ENCODE measurements at regions not wholly inside any gene's neighbourhood (a gene's known extent, or its start where the extent isn't known, plus 50 kb on each side); places are given as distances from the start of the nearest gene placed in this dataset.

DNA sequence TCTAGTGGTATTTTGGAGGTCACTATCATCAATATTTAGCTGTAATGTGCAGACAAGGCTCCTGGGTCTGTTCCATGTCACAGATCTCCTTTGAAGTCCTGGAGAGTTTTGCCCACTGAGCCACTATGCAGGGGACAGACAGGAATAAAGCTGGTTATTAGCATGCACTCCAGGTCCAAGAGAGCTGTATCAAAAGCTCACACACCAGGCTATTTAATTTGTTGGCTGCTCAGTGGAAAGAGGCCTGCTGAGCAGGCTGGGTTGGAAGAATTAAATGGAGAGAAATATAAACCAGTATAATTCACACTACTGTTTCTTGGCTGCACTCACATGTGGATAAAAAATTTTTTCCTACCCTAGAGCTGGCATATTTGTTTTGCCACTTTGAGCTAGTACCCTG, 113.8 kb upstream of the TAF11L2 start:
- no peaks in the 10 kb centered on the region for H3K4me1 ChIP-seq
- intact Hi-C loops (cut with DNase I), result no loop called here
- H3K9me3 ChIP-seq, result no peaks in the 10 kb centered on the region
- TF ChIP-seq, protein P1, sequence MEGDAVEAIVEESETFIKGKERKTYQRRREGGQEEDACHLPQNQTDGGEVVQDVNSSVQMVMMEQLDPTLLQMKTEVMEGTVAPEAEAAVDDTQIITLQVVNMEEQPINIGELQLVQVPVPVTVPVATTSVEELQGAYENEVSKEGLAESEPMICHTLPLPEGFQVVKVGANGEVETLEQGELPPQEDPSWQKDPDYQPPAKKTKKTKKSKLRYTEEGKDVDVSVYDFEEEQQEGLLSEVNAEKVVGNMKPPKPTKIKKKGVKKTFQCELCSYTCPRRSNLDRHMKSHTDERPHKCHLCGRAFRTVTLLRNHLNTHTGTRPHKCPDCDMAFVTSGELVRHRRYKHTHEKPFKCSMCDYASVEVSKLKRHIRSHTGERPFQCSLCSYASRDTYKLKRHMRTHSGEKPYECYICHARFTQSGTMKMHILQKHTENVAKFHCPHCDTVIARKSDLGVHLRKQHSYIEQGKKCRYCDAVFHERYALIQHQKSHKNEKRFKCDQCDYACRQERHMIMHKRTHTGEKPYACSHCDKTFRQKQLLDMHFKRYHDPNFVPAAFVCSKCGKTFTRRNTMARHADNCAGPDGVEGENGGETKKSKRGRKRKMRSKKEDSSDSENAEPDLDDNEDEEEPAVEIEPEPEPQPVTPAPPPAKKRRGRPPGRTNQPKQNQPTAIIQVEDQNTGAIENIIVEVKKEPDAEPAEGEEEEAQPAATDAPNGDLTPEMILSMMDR (IDR thresholded peaks at IDR 0.05), result no peak
- no peak for TF ChIP-seq EP300 (IDR thresholded peaks at IDR 0.05)
- TF ChIP-seq POLR2A (IDR thresholded peaks at IDR 0.05), result no peak
- TF ChIP-seq POLR2AphosphoS5 (IDR thresholded peaks at IDR 0.05), result no peak
- H3K4me3 ChIP-seq, result no peak overlapping the region
- H3K27ac ChIP-seq, result no peak overlapping the region
- no peaks in the 10 kb centered on the region for H3K27me3 ChIP-seq
- no peak for DNase-seq
- no peaks in the 10 kb centered on the region for H3K36me3 ChIP-seq

DNA sequence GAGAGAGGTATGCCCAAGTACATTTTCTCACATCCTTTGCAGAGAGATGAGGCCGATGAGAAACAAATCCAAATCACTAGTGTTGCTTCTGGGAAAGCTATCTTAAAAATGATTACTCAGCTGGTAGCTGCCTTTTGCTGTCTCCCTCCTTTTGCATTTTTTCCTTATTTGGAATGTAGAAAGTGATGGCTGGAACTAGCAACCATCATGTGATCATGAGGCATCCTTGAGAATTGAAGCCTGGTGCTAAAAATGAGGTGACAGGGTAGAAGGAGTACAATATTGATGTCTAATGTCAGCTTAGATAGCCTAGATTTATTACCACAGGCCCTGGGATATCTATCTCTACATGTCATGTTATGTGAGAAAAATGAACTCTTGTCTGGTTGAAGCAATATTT, 109.3 kb upstream of the TAF11L2 start:
- no peak for DNase-seq
- 98 to 100% methylated on average over 1 of the region's 1 CpG for WGBS, 2 donors
- H3K27ac ChIP-seq, result no peak overlapping the region
- no peaks in the 10 kb centered on the region for H3K4me1 ChIP-seq
- H3K36me3 ChIP-seq, result no peaks in the 10 kb centered on the region
- H3K27me3 ChIP-seq, result no peaks in the 10 kb centered on the region
- H3K4me3 ChIP-seq, result no peak overlapping the region
- H3K9me3 ChIP-seq, result no peaks in the 10 kb centered on the region
- TF ChIP-seq, protein P1 (IDR thresholded peaks at IDR 0.05), result no peak
- TF ChIP-seq POLR2AphosphoS5 (IDR thresholded peaks at IDR 0.05), result no peak
- TF ChIP-seq EP300 (IDR thresholded peaks at IDR 0.05), result no peak
- no peak for TF ChIP-seq POLR2A (IDR thresholded peaks at IDR 0.05)
- intact Hi-C loops (cut with DNase I), result no loop called here

DNA sequence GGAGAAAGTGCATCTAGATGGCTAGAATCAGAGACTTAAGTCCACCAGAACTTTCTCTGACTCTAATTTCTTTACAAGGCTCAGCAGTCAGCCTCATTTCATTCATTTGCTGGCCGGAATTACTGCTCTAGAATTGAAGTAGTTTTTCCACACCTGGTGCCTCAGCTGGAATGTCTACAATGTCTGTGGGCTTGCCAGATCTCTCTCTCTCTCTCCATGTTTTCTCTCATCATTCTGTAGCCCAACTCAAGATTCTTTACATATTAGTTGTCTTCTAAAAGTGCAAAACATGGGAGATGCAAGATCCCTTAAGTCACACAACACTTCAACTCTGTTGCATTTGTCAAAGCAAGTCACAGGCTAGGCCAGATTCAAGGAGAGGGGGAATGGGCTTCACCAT, 103.9 kb upstream of the TAF11L2 start:
- intact Hi-C loops (cut with DNase I), result no loop called here
- Histone ChIP-seq H3K4me1 (no peaks in the 10 kb centered on the region), H3K4me3 (no peak overlapping the region), H3K27ac (no peak overlapping the region), H3K27me3 (no peaks in the 10 kb centered on the region), H3K9me3 (no peaks in the 10 kb centered on the region), H3K36me3 (no peaks in the 10 kb centered on the region)
- WGBS, 2 donors, result 81 to 90% methylated on average over 1 of the region's 1 CpG
- TF ChIP-seq EP300 (IDR thresholded peaks at IDR 0.05), result no peak
- TF ChIP-seq POLR2AphosphoS5 (IDR thresholded peaks at IDR 0.05), result no peak
- TF ChIP-seq, protein P1 (IDR thresholded peaks at IDR 0.05), result no peak
- no peak for TF ChIP-seq POLR2A (IDR thresholded peaks at IDR 0.05)
- no peak for DNase-seq

DNA sequence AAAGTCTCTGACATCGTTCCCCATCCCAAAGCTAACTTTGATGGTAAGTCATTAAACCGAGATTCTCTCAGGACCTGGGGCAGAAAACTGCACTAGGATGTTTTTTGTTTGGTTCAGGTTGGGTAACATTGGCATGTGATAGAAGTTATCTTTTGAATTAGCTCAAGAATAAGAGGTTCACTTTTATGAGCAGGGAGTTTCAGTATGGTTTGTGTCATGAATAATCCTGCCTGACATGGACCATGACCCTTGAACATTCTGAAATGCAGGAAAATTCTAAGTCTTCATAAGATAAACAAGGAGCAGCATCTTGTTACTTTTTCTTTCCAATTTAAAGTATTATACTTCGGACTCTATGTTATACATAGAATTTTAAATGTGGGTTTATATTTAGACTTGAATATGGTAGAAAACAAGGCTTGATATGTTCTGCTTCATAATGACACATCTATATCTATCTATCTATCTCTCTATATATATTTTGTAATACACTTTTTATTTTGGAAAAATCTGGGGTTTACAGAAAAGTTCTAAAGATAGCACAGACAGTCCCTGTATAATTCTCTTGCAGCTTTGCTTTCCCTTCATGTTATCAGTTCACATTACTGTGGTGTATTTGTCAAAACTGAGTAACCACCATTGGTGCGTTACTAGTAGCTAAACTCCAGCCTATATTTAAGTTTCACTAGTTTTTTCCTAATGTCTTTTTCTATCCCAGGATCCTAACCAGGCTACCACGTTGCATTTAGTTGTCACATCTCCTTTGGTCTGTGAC, 102.7 kb upstream of the TAF11L2 start:
- no peak overlapping the region for H3K4me3 ChIP-seq
- no peaks in the 10 kb centered on the region for H3K9me3 ChIP-seq
- TF ChIP-seq POLR2A (IDR thresholded peaks at IDR 0.05) (no peak), POLR2AphosphoS5 (IDR thresholded peaks at IDR 0.05) (no peak), EP300 (IDR thresholded peaks at IDR 0.05) (no peak)
- TF ChIP-seq, protein P1 (IDR thresholded peaks at IDR 0.05), result no peak
- no peak for DNase-seq
- H3K4me1 ChIP-seq, result no peaks in the 10 kb centered on the region
- H3K36me3 ChIP-seq, result no peaks in the 10 kb centered on the region
- intact Hi-C loops (cut with DNase I), result no loop called here
- 74 to 75% methylated on average over 5 of the region's 5 CpGs for WGBS, 2 donors
- no peaks in the 10 kb centered on the region for H3K27me3 ChIP-seq
- no peak overlapping the region for H3K27ac ChIP-seq

DNA sequence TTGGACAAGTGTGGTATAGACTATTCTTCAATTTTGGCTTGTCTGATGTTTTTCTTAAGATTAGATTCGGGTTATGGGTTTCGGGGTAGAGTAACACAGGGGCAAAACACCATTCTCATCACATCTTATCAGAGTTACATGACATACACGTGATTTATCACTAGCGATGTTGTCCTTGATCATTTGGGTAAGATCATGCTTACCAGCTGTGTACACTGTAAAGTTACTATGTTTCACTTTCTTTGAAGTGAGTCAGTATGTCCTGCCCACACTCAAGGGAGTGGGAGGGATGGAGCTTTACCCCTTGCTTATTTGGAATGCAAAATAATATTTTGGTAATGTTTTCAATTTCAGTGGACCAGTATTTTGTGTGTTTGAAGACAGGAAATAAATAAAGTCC, 101.8 kb upstream of the TAF11L2 start:
- Histone ChIP-seq H3K4me3 (no peak overlapping the region), H3K4me1 (no peaks in the 10 kb centered on the region), H3K36me3 (no peaks in the 10 kb centered on the region), H3K27ac (no peak overlapping the region), H3K27me3 (no peaks in the 10 kb centered on the region), H3K9me3 (no peaks in the 10 kb centered on the region)
- intact Hi-C loops (cut with DNase I), result no loop called here
- TF ChIP-seq POLR2AphosphoS5 (IDR thresholded peaks at IDR 0.05), result no peak
- TF ChIP-seq, protein P1 (IDR thresholded peaks at IDR 0.05), result no peak
- no peak for TF ChIP-seq POLR2A (IDR thresholded peaks at IDR 0.05)
- no peak for TF ChIP-seq EP300 (IDR thresholded peaks at IDR 0.05)
- 62 to 82% methylated on average over 4 of the region's 4 CpGs for WGBS, 2 donors
- no peak for DNase-seq
